Common myeloid progenitor, CD34-positive (primary cell): ENCODE measurements at regions not wholly inside any gene's neighbourhood (a gene's known extent, or its start where the extent isn't known, plus 50 kb on each side); places are given as distances from the start of the nearest gene placed in this dataset.

Source experiments
- CTCF ChIA-PET: fragments of 350-600 bp; sonication (Branson Sonifier 250); formaldehyde crosslinking; loops from one replicate; lab custom pipeline; 2021; ENCODE audit warnings: antibody characterized with exemption; lab: Charles Lee
- POLR2A ChIA-PET: fragments of 350-600 bp; sonication (Branson Sonifier 250); formaldehyde crosslinking; loops from one replicate; lab custom pipeline; 2021; ENCODE audit warnings: antibody characterized with exemption; lab: Charles Lee
- DNase-seq, 3 donors: peaks; one replicate each; pipeline versions ENCODE4 v3.0.0 to v3.0.0-alpha.2; 2013
- H3K27ac ChIP-seq, 2 experiments: 1 replicate in 1 of 2; 2 replicates in 1 of 2; pipeline ENCODE4 v1.7.0; 2013; ENCODE audit warnings: inconsistent platforms in 2 of 2, low read length in 2 of 2, mild to moderate bottlenecking in 2 of 2, low read depth in 1 of 2, moderate library complexity in 1 of 2; ENCODE audit not compliant: severe bottlenecking in 2 of 2, insufficient read depth in 1 of 2, poor library complexity in 1 of 2
- H3K27me3 ChIP-seq, 5 experiments: replicated peaks in 2 of 5; 1 replicate in 3 of 5; 2 replicates in 2 of 5; pipeline versions ENCODE4 v1.6.1 to v1.7.0; 2013; ENCODE audit warnings: low read length in 4 of 5, mild to moderate bottlenecking in 2 of 5, moderate library complexity in 2 of 5, inconsistent platforms in 1 of 5; ENCODE audit not compliant: insufficient read depth in 5 of 5, control insufficient read depth in 4 of 5
- H3K36me3 ChIP-seq, 4 experiments: 1 replicate in 2 of 4; 2 replicates in 2 of 4; pipeline versions ENCODE4 v1.6.1 to v1.7.0; 2013; ENCODE audit warnings: low read length in 3 of 4, control low read depth in 1 of 4, mild to moderate bottlenecking in 1 of 4; ENCODE audit not compliant: control insufficient read depth in 4 of 4, insufficient read depth in 4 of 4
- H3K4me1 ChIP-seq, 4 experiments: 1 replicate in 3 of 4; 2 replicates in 1 of 4; pipeline versions ENCODE4 v1.6.1 to v1.7.1; 2013; ENCODE audit warnings: low read length in 3 of 4, mild to moderate bottlenecking in 3 of 4, control low read depth in 1 of 4, inconsistent platforms in 1 of 4, moderate library complexity in 1 of 4; ENCODE audit not compliant: control insufficient read depth in 4 of 4, insufficient read depth in 4 of 4; ENCODE audit errors: control extremely low read depth in 1 of 4
- H3K4me3 ChIP-seq, 7 experiments: 1 replicate in 4 of 7; 2 replicates in 3 of 7; pipeline versions ENCODE4 v1.5.1 to v1.7.0; 2013; ENCODE audit warnings: mild to moderate bottlenecking in 7 of 7, low read length in 6 of 7, moderate library complexity in 6 of 7, inconsistent platforms in 2 of 7, low read depth in 2 of 7, control low read depth in 1 of 7; ENCODE audit not compliant: insufficient read depth in 4 of 7, control insufficient read depth in 1 of 7; ENCODE audit errors: extremely low read depth in 1 of 7
- H3K9me3 ChIP-seq, 5 experiments: 1 replicate in 4 of 5; 2 replicates in 1 of 5; pipeline versions ENCODE4 v1.6.1 to v1.7.1; 2013; ENCODE audit warnings: low read length in 4 of 5, mild to moderate bottlenecking in 2 of 5, inconsistent platforms in 1 of 5, low read depth in 1 of 5, moderate library complexity in 1 of 5; ENCODE audit not compliant: control insufficient read depth in 4 of 5, insufficient read depth in 2 of 5; ENCODE audit errors: control extremely low read depth in 1 of 5
- WGBS: methylation state at CpG from one replicate; pipeline ENCODE4 v1.1.5; 2013; ENCODE audit not compliant: insufficient coverage; 5-methylcytosine and 5-hydroxymethylcytosine counted together

DNA sequence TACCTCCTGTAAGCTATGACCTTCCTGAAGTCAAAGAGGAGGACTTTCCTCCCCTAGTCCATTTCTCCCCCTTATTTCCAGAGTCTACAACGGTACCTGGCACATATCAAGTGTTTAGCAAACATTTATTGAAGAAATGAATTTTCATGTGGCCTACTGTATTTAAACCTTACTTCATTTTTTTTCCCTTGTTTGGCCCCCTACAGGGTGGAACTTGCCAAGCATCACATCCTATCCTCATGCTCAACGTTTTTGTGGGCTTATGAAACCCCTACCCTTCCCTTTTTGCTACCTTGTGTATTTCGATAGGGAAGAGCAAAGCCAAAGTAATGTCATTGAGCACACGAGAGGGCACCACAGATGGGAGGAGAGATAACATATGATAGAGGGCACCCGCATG is 1857.8 kb upstream of the WWC1 start:
- Histone ChIP-seq H3K4me3 (no peak overlapping the region), H3K9me3 (no peaks in the 10 kb centered on the region), H3K27ac (no peak overlapping the region), H3K4me1 (no peaks in the 10 kb centered on the region), H3K36me3 (no peaks in the 10 kb centered on the region), H3K27me3 (no peaks in the 10 kb centered on the region)
- POLR2A ChIA-PET = no interaction called here
- CTCF ChIA-PET = no interaction called here
- WGBS = 76% methylated on average over 4 of the region's 5 CpGs
- DNase-seq = no peak

DNA sequence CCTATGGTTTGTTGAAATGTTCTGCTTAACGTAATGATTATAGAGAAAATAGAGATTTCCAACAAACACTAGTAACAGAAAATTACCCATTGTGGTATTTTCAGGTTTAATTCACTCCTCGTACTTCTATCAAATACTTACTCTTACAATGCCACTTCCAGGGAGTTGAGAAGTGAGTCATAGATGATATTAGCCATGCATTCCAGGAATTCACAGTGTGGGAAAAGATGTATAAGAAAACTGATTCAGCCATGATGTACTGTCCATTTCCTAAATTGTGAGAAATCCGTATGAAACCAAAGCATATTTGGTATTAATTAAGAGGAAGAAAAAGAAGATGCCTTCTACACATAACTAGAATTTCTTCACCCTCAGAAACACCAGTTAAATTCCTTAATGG is 1854.6 kb upstream of the WWC1 start:
- DNase-seq = no peak
- H3K9me3 ChIP-seq = no peaks in the 10 kb centered on the region
- CTCF ChIA-PET = no interaction called here
- no peaks in the 10 kb centered on the region for H3K36me3 ChIP-seq
- no peaks in the 10 kb centered on the region for H3K27me3 ChIP-seq
- H3K4me1 ChIP-seq = no peaks in the 10 kb centered on the region
- H3K27ac ChIP-seq = no peak overlapping the region
- no CpG with 5 or more reads among the region's 3 CpGs for WGBS
- H3K4me3 ChIP-seq = no peak overlapping the region
- POLR2A ChIA-PET = no interaction called here

- ChIA-PET CTCF (interaction anchor here (0.6 kb wide), 1 partner anchor 767 kb away, joined by 3 read pairs; no protein-coding TSS in a partner anchor), POLR2A (no interaction called here)
- peaks cover 0 to 3% (median 0%) of the 10 kb centered on the region in 5 experiments for H3K9me3 ChIP-seq
- DNase-seq = no peak
- H3K36me3 ChIP-seq = no peaks in the 10 kb centered on the region
- no peaks in the 10 kb centered on the region for H3K27me3 ChIP-seq
- H3K4me3 ChIP-seq = no peak overlapping the region
- WGBS = 100% methylated on average over 1 of the region's 3 CpGs
- no peaks in the 10 kb centered on the region for H3K4me1 ChIP-seq
- H3K27ac ChIP-seq = no peak overlapping the region
These were observed 1805.1 kb upstream of the WWC1 start for GRCh38 chr5:166486348-166486747.

GRCh38 chr5:166488560-166488959 is 1802.9 kb upstream of the WWC1 start:
- CTCF ChIA-PET = no interaction called here
- POLR2A ChIA-PET = no interaction called here
- DNase-seq = no peak
- H3K9me3 ChIP-seq = peaks cover 0 to 3% (median 0%) of the 10 kb centered on the region in 5 experiments
- no peak overlapping the region for H3K4me3 ChIP-seq
- no peaks in the 10 kb centered on the region for H3K36me3 ChIP-seq
- WGBS = no CpG with 5 or more reads among the region's 3 CpGs
- no peaks in the 10 kb centered on the region for H3K27me3 ChIP-seq
- no peaks in the 10 kb centered on the region for H3K4me1 ChIP-seq
- H3K27ac ChIP-seq = no peak overlapping the region

- no peaks in the 10 kb centered on the region for H3K27me3 ChIP-seq
- WGBS = 80% methylated on average over 2 of the region's 2 CpGs
- H3K4me3 ChIP-seq = no peak overlapping the region
- ChIA-PET POLR2A (no interaction called here), CTCF (no interaction called here)
- no peaks in the 10 kb centered on the region for H3K4me1 ChIP-seq
- H3K27ac ChIP-seq = no peak overlapping the region
- no peaks in the 10 kb centered on the region for H3K36me3 ChIP-seq
- no peaks in the 10 kb centered on the region for H3K9me3 ChIP-seq
- no peak for DNase-seq
These were observed 1798.4 kb upstream of the WWC1 start for GRCh38 chr5:166493040-166493439.

DNA sequence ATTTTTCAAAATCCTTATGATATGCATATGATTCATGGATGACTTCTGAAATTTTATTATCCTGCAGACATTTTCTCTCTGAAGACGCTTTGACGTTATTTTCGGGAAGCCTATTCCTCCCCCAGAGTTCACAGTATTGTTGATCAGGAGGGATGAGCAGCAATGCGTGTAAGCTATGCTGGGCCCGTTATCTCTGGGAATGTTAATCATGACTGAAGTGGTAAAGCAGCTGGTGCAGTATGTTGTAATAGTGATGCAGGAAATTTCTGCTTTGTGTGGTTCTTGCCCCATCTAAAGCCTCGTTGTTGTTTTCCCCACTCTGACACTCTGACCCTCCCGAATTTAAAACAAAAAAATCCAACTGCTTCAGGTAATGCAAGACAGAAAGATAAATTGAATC is 1797.8 kb upstream of the WWC1 start:
- WGBS = 85% methylated on average over 4 of the region's 7 CpGs
- ChIA-PET CTCF (no interaction called here), POLR2A (no interaction called here)
- H3K27ac ChIP-seq = no peak overlapping the region
- no peaks in the 10 kb centered on the region for H3K27me3 ChIP-seq
- no peaks in the 10 kb centered on the region for H3K4me1 ChIP-seq
- no peaks in the 10 kb centered on the region for H3K36me3 ChIP-seq
- no peaks in the 10 kb centered on the region for H3K9me3 ChIP-seq
- DNase-seq = no peak
- no peak overlapping the region for H3K4me3 ChIP-seq

DNA sequence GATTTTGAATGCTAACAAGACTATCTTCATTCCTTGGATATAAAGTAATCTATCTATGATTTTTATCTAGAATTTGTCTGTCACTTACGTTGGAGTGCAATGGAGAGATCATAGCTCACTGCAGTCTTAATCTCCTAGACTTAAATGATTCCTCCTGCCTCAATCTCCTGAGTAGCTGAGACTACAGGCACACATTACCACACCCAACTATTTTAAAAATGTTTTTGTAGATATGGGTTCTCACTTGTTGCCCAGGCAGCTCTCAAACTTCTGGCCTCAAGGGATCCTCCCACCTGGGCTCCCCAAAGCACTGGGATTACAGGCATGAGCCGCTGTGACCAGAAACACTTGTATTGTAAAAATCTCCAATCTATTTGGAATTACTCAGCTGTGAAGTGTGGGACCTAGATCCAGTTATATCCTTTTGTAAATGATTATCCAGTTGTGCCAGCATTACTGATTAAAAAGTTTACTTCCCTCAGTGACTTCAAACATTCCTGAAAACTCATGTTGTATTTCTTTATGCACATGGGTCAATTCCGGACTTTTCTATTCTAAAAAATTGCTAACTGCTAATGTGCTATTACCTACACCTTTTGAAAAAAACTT is 1793.8 kb upstream of the WWC1 start:
- ChIA-PET CTCF (no interaction called here), POLR2A (interaction anchor here (0.6 kb wide), 1 partner anchor 1658 kb away, joined by 3 read pairs; no protein-coding TSS in a partner anchor)
- no CpG with 5 or more reads among the region's 3 CpGs for WGBS

More for the DNA sequence above, 1793.8 kb upstream of the WWC1 start:
- no peak for DNase-seq
- H3K9me3 ChIP-seq = peaks cover 0 to 2% (median 0%) of the 10 kb centered on the region in 5 experiments
- no peaks in the 10 kb centered on the region for H3K27me3 ChIP-seq
- no peaks in the 10 kb centered on the region for H3K4me1 ChIP-seq
- H3K27ac ChIP-seq = no peak overlapping the region
- H3K36me3 ChIP-seq = no peaks in the 10 kb centered on the region
- H3K4me3 ChIP-seq = no peak overlapping the region
